Transverse colon (tissue), 3 donors: ENCODE measurements at regions not wholly inside any gene's neighbourhood (a gene's known extent, or its start where the extent isn't known, plus 50 kb on each side); places are given as distances from the start of the nearest gene placed in this dataset.

Experiments
- CTCF ChIP-seq, 5 experiments: fragments of 200-600 bp in 3 of 5; fragments of 450-650 bp in 2 of 5; sonication (generic) in 3 of 5; IDR thresholded peaks; 1 replicate in 2 of 5; 2 replicates in 3 of 5; pipeline ENCODE4 v1.5.1; 2016 to 2017; ENCODE audit warnings: antibody characterized with exemption in 5 of 5, inconsistent platforms in 3 of 5, mild to moderate bottlenecking in 2 of 5, moderate library complexity in 1 of 5
- EP300 ChIP-seq: sonication (generic); formaldehyde crosslinking; IDR thresholded peaks from one replicate; pipeline ENCODE4 v1.6.1; 2017; ENCODE audit warnings: antibody characterized with exemption, low read depth

- TF ChIP-seq EP300 = no peak
- no peak for TF ChIP-seq CTCF (IDR thresholded peaks at IDR 0.05)
These were observed 127.1 kb downstream of the KCNJ2 start for GRCh38 chr17:70296456-70296855.
